MM.1S (cell line): ENCODE measurements at regions not wholly inside any gene's neighbourhood (a gene's known extent, or its start where the extent isn't known, plus 50 kb on each side); places are given as distances from the start of the nearest gene placed in this dataset.

Experiments
- DNase-seq: peaks from one replicate; pipeline ENCODE4 v3.0.0-alpha.2; 2015
- H2AFZ ChIP-seq: fragments of 300-600 bp; sonication (generic); 2 replicates; pipeline ENCODE4 v1.6.0; 2016; ENCODE audit warnings: antibody characterized with exemption, low read length
- H3F3A ChIP-seq: fragments of 300-600 bp; sonication (generic); 2 replicates; pipeline ENCODE4 v1.6.1; 2016; ENCODE audit warnings: mild to moderate bottlenecking, antibody characterized with exemption, low read length, moderate library complexity, mixed read lengths; ENCODE audit not compliant: insufficient read depth
- H3K27ac ChIP-seq: fragments of 300-600 bp; sonication (generic); 2 replicates; pipeline ENCODE4 v1.5.1; 2016; ENCODE audit warnings: mild to moderate bottlenecking, low read length
- H3K27me3 ChIP-seq: fragments of 300-600 bp; sonication (generic); replicated peaks from 2 replicates; pipeline ENCODE4 v1.6.0; 2016; ENCODE audit warnings: low read length; ENCODE audit not compliant: insufficient read depth
- H3K36me3 ChIP-seq: fragments of 300-600 bp; sonication (generic); replicated peaks from 2 replicates; pipeline ENCODE4 v1.6.1; 2016; ENCODE audit warnings: mild to moderate bottlenecking, low read length, mixed read lengths; ENCODE audit not compliant: insufficient read depth
- H3K4me1 ChIP-seq: fragments of 300-600 bp; sonication (generic); 2 replicates; pipeline ENCODE4 v1.6.1; 2016; ENCODE audit warnings: low read length, mixed read lengths
- H3K4me2 ChIP-seq: fragments of 300-600 bp; sonication (generic); 2 replicates; pipeline ENCODE4 v1.6.0; 2016; ENCODE audit warnings: low read depth, low read length
- H3K4me3 ChIP-seq: fragments of 300-600 bp; sonication (generic); 2 replicates; pipeline ENCODE4 v1.5.1; 2016; ENCODE audit warnings: low read length, mixed read lengths
- H3K79me2 ChIP-seq: fragments of 300-600 bp; sonication (generic); 2 replicates; pipeline ENCODE4 v1.6.1; 2016; ENCODE audit warnings: mixed run types, low read length, mixed read lengths
- H3K9ac ChIP-seq: fragments of 300-600 bp; sonication (generic); 2 replicates; pipeline ENCODE4 v1.6.1; 2016; ENCODE audit warnings: low read length, mixed read lengths
- H3K9me2 ChIP-seq: fragments of 300-600 bp; sonication (generic); replicated peaks from 2 replicates; pipeline ENCODE4 v1.6.1; 2016; ENCODE audit warnings: mild to moderate bottlenecking, low read length, mixed read lengths; ENCODE audit not compliant: insufficient read depth
- H3K9me3 ChIP-seq: fragments of 300-600 bp; sonication (generic); replicated peaks from 2 replicates; pipeline ENCODE4 v1.6.1; 2016; ENCODE audit warnings: mild to moderate bottlenecking, low read length, mixed read lengths; ENCODE audit not compliant: insufficient read depth
- H4K20me1 ChIP-seq: fragments of 300-600 bp; sonication (generic); 2 replicates; pipeline ENCODE4 v1.6.1; 2016; ENCODE audit warnings: mild to moderate bottlenecking, low read length, moderate library complexity, mixed read lengths; ENCODE audit not compliant: insufficient read depth
- EZH2 ChIP-seq: fragments of 300-600 bp; sonication (generic); optimal IDR thresholded peaks from 2 replicates; pipeline ENCODE3; 2017; ENCODE audit warnings: low read depth, mild to moderate bottlenecking, antibody characterized with exemption, low read length, mixed read lengths
- EZH2phosphoT487 ChIP-seq: fragments of 300-600 bp; sonication (generic); IDR thresholded peaks from 2 replicates; pipeline ENCODE4 v1.6.1; 2018; ENCODE audit warnings: antibody characterized with exemption, low read length
- TF ChIP-seq, protein P1 (sequence below): fragments of 300-600 bp; sonication (generic); IDR thresholded peaks from 2 replicates; pipeline ENCODE4 v1.5.1; 2016; ENCODE audit warnings: antibody characterized with exemption, low read length, mixed read lengths

- H3F3A ChIP-seq: no peaks in the 10 kb centered on the region
- H4K20me1 ChIP-seq: no peaks in the 10 kb centered on the region
- no peaks in the 10 kb centered on the region for H3K9me2 ChIP-seq
- no peaks in the 10 kb centered on the region for H3K36me3 ChIP-seq
- no peaks in the 10 kb centered on the region for H3K9me3 ChIP-seq
- H2AFZ ChIP-seq: no peak overlapping the region
- TF ChIP-seq EZH2phosphoT487 (no peak), EZH2 (no peak)
- TF ChIP-seq, protein P1, sequence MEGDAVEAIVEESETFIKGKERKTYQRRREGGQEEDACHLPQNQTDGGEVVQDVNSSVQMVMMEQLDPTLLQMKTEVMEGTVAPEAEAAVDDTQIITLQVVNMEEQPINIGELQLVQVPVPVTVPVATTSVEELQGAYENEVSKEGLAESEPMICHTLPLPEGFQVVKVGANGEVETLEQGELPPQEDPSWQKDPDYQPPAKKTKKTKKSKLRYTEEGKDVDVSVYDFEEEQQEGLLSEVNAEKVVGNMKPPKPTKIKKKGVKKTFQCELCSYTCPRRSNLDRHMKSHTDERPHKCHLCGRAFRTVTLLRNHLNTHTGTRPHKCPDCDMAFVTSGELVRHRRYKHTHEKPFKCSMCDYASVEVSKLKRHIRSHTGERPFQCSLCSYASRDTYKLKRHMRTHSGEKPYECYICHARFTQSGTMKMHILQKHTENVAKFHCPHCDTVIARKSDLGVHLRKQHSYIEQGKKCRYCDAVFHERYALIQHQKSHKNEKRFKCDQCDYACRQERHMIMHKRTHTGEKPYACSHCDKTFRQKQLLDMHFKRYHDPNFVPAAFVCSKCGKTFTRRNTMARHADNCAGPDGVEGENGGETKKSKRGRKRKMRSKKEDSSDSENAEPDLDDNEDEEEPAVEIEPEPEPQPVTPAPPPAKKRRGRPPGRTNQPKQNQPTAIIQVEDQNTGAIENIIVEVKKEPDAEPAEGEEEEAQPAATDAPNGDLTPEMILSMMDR: no peak
- no peak overlapping the region for H3K27ac ChIP-seq
- no peak overlapping the region for H3K4me2 ChIP-seq
- H3K27me3 ChIP-seq: no peaks in the 10 kb centered on the region
- no peak overlapping the region for H3K9ac ChIP-seq
- no peak for DNase-seq
- H3K4me3 ChIP-seq: no peak overlapping the region
- H3K79me2 ChIP-seq: no peaks in the 10 kb centered on the region
- H3K4me1 ChIP-seq: no peaks in the 10 kb centered on the region
Measured at GRCh38 chr3:115399750-115400149, 223.6 kb upstream of the GAP43 start.

GRCh38 chr3:115401298-115401697 is 222.0 kb upstream of the GAP43 start:
- H2AFZ ChIP-seq: no peak overlapping the region
- no peak overlapping the region for H3K4me2 ChIP-seq
- no peaks in the 10 kb centered on the region for H3K79me2 ChIP-seq
- no peaks in the 10 kb centered on the region for H4K20me1 ChIP-seq
- H3K9ac ChIP-seq: no peak overlapping the region
- no peaks in the 10 kb centered on the region for H3K4me1 ChIP-seq
- no peak overlapping the region for H3K4me3 ChIP-seq
- no peak for DNase-seq
- no peaks in the 10 kb centered on the region for H3K9me2 ChIP-seq
- no peak for TF ChIP-seq EZH2
- TF ChIP-seq, protein P1: no peak
- no peak overlapping the region for H3K27ac ChIP-seq
- H3K36me3 ChIP-seq: no peaks in the 10 kb centered on the region
- H3K27me3 ChIP-seq: no peaks in the 10 kb centered on the region
- no peaks in the 10 kb centered on the region for H3K9me3 ChIP-seq
- H3F3A ChIP-seq: no peaks in the 10 kb centered on the region

GRCh38 chr3:115401851-115402501 is 221.3 kb upstream of the GAP43 start:
- no peak overlapping the region for H2AFZ ChIP-seq
- DNase-seq: no peak
- H3K4me1 ChIP-seq: no peaks in the 10 kb centered on the region
- no peak overlapping the region for H3K27ac ChIP-seq
- no peak overlapping the region for H3K9ac ChIP-seq
- H3K9me3 ChIP-seq: no peaks in the 10 kb centered on the region
- H3K79me2 ChIP-seq: no peaks in the 10 kb centered on the region
- H3K4me2 ChIP-seq: no peak overlapping the region
- H3K4me3 ChIP-seq: no peak overlapping the region
- H3K9me2 ChIP-seq: no peaks in the 10 kb centered on the region
- no peak for TF ChIP-seq EZH2
- TF ChIP-seq, protein P1: no peak
- no peak for TF ChIP-seq EZH2phosphoT487
- H3K27me3 ChIP-seq: no peaks in the 10 kb centered on the region
- H4K20me1 ChIP-seq: no peaks in the 10 kb centered on the region
- no peaks in the 10 kb centered on the region for H3K36me3 ChIP-seq
- H3F3A ChIP-seq: no peaks in the 10 kb centered on the region
